Retina (tissue), 1 donor: ENCODE measurements at regions not wholly inside any gene's neighbourhood (a gene's known extent, or its start where the extent isn't known, plus 50 kb on each side); places are given as distances from the start of the nearest gene placed in this dataset.

ENCODE experiments used
- DNase-seq: peaks from one replicate; pipeline ENCODE4 v3.0.0-alpha.2; 2016

DNA sequence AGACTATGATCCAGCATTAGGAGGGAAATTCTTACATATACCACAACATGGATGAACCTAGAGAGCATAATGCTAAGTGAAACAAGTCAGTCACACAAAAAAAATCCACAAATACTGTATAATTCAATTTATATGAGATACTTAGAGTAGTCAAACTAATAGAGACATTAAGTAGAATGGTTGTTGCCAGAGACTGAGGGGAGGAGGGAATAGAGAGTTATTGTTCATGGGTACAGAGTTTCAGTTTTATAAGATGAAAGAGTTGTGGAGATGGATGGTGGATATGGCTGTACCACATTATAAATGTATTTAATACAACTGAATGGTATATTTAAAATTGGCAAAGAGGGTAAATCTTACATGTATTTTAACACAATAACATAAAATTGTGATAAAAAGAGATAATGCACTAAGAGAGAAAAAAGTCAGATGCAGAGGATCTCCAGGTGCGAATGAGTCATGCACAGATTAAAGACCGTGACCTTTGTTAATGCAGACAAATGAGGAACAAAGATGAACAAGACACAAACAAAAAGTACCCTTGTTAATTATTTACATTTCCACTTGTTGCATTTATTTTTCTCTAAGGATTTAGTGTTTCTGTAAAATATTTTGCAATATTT lies 541.7 kb upstream of the MEX3C start:
- DNase-seq, result no peak

GRCh38 chr18:51751901-51752300 lies 554.4 kb upstream of the MEX3C start:
- DNase-seq, result no peak

- no peak for DNase-seq
Measured at GRCh38 chr18:51753365-51754057, 556.0 kb upstream of the MEX3C start.

- no peak for DNase-seq
Measured at GRCh38 chr18:51754566-51754965, 557.1 kb upstream of the MEX3C start.

DNA sequence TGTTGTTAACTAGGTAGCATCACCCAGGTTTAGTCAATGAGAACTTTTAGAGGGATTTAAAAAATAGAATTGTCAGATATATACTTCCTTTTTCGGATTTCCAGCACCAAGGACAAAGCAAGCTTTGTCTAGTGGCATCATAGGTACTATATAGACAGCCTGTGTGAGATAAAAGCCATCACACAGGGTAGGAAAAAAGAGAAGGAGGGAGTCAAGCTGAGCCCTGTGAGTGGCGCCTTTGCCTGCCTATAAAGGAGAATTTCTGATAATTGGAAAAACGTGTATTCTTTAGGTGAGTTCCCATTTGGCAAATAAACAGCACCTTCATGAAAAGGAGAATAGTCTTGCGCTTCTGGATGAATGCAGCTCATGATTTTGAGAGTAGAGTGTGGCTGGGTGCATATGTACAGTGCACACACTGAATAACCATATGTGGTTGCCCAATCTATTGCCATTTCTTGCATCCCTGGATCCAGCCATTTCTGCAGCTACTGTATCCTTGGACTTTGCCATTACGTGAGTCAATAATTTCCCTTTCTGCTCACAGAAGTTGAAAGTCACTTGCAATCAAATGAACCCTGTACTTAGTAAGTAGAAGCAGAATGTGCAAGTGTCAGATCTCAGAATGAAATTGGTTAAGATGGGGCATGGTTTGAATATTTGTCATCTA lies 559.9 kb upstream of the MEX3C start:
- DNase-seq, result no peak

DNA sequence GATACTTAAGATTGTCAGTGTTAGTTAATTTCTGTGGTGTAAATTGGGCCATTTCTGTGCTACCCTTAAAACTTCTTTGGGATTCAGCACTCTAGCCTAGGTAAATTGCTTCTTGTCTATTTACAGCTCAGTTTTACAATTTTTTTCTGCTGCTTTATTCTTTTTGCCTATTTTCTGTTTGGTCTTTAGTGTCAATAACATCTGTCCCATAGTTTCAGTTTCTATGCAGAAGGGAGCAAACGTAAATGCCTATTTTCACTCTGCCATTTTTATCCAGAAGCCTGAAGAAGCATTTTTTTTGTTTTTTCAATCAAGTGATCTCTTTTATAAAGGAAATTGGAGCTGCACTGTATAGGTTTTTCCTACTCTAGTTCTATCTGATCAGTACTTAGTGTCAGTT lies 564.9 kb upstream of the MEX3C start:
- no peak for DNase-seq

DNA sequence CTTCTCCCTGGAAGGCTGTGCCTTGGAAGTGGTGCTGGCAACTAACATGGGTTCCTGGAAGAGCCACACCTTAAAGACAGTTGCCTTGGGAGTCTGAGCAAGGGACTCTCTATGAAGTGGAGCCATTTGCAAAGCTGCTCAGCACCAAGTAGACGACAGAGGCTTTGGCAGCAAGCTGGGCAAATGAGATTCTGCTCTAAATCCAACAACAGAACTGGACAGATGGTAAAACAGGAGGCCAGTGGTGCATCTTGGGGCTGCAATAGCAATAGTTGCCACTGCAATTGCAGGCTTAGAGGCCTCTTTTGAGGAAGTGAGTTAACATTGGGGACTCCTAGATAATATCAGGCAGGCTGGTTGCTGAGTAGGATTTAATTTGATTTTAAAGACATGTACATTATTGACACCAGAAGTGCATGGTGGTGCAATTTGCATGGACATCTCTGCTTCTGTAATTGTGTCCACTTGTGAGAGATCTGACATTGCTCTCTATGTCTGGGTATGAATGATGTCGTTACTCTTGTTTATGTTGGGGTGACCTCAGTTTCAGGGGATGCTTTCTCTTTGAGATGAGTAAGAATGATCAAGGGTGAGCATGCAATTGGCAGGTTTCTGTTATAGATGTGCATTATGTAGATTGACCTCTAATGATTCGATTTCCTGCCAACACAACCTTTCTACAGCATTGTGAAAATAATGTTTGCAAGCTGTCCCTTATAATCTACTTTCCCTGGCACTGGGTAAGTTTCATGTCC lies 568.3 kb upstream of the MEX3C start:
- no peak for DNase-seq

- DNase-seq, result no peak
Measured at GRCh38 chr18:51767293-51767692, 569.8 kb upstream of the MEX3C start.

DNA sequence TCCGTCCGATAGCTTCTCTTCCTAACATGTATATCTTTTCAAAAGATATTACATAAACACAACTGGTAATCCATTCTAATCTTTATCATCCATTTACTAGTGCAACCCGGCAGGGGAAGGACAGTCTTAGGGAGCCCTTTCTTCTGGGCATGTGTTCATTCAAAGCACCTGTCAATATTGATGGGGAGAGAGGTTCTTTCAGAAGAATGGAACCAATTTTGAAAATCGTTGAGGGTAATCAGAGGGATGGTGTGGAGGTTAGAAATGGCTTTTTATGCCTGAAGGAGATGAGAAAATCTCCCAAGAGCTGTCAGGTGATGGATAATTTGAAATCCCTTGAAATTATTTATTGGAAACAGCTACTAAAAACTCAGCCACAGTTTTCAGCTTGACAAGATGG lies 561.9 kb upstream of the DCC start:
- no peak for DNase-seq

DNA sequence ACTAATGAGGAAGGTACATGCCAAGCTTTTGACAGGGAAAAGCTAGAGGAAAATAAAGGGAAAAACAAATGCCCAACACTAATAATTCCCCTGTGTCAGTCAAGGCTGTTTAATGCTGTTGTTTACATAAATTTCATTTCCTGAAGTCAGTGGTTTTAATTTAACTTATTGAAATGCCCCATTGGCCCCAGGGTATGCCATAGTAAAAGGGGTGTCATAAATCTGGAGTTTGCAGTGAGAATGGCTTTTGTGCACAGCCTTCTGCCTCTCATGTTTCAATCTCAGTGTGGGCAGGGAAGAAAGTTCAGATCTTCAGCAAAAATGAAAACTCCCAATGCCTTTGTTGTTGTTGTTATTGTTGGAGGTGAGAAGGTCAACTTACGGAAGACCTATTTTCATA lies 550.1 kb upstream of the DCC start:
- no peak for DNase-seq

DNA sequence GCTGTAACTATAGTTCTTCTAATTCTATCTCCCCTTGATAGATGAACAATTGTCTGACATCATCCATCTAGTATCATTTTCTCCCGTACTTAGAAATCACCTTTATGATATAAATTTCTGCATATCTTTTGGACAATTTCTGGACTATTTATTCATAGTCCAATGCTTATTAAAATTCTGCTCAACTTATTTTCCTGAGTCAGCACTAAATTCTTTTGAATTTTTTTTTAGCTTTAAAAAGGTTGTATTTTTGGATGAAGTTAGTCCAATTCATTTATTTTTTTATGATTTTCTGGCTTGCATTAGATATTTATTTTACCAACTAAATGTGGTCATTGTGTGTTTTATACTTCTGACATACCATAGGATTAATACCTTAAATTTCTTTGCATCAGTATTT lies 538.5 kb upstream of the DCC start:
- no peak for DNase-seq

GRCh38 chr18:51802569-51803428 lies 537.2 kb upstream of the DCC start:
- no peak for DNase-seq

DNA sequence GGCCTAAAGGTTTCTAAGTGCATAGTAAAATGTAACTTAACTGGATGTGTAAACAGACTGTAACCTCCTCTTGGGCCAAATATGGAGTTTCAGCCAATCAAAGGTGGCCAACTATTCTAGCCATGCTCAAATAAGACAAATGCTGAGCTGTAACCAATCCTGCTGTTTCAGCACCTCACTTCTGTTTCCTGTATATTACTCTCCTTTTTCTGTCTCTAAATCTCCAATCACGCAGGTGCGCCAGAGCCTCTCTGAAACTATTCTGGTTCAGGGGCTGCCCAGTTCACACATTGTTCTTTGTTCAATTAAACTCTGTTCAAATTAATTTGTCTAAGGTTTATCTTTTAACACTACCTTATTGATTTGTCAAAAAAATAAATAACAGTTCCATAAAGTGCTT lies 532.7 kb upstream of the DCC start:
- DNase-seq, result no peak

DNA sequence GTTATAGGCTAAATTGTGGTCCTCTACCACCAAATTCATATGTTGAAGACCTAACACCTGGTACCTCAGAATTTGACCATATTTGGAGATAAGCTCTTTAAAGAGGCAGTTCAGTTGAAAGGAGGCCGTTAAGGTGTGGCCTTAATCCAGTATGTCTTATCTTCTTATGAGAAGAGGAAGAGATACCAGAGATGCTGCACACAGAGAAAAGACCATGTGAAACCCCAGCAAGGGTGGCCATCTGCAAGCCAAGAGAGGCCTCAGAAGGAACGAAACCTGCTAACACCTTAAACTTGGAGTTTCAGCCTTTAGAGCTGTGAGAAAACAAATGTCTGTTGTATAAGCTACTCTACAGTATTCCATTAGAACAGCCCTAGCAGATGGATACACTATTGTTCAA lies 528.1 kb upstream of the DCC start:
- DNase-seq, result no peak

GRCh38 chr18:51813740-51814139 lies 526.3 kb upstream of the DCC start:
- DNase-seq, result no peak

DNA sequence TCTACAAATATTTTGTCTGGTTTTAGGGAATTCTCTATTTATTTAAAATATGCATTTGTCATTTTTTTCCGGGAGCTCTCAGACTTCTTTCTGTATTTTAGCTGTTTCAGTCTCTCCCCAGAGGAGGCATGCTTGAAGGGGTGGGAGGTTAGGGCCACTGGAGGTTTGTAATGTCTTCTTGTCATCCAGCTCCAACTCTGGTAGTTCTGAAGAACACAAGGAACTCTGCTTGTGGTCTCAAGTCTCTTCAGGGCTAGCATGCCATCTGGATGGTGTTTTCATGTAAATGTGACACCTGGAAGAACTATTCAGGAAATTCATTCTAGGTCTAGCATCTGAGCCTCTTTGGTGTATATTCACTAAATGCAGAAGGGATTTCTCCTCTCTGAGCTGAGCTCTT lies 518.4 kb upstream of the DCC start:
- DNase-seq, result no peak

DNA sequence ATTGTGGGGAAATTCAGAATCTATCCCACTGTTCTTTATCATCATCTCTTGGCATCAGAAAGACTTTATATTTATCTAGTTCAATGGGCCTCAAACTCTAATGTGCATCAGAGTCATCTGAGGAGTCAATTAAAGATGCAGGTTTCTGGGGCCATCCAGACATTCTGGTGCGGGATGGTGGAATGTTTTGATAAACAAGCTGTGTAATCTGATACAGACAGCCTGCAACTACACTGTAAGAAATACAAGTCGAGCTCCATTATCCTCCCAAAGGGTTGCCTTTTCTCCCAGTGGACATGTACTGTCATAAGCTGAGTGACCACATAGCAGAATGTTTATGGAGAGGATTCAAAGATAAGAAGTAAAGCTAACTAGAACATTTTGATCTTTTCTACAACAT lies 515.3 kb upstream of the DCC start:
- DNase-seq, result no peak

DNA sequence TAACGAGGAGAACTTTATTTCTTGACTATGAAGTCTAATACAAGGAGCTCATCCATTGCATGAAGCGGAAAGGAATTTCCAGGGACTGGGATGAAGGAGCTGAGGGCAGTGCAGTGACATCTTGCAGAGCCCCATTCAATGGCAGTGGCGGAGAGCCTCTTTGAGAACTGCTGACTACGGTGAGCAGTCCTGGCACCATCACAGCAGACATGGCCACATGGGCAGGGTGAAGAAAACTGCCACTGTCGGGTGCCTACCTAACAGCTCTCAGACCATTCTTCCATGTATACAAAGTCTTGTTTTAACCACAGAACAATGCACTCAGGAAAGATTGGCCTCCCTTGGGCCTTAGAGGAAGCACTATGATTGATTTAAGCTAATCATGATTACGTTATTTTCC lies 506.1 kb upstream of the DCC start:
- DNase-seq, result no peak

DNA sequence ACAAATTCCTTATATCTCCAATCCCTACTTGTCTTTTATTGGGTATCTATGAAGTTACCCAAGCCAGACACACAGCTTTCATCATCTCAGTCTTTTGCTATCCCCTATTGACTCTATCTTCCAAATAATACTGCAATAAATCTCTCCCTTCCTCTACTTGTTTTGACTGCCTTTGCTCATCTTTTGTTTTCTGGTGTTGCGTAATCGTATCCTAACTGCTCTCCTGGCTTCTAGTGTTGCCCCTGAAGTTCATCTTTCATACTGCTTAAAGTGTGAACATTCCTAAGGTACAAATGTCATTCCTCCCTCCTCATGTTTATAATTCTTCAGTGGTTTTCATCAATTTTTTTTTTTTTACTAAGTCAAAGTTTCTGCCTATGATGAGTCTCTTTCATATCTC lies 491.3 kb upstream of the DCC start:
- DNase-seq, result no peak

GRCh38 chr18:51852681-51853080 lies 487.3 kb upstream of the DCC start:
- no peak for DNase-seq

DNA sequence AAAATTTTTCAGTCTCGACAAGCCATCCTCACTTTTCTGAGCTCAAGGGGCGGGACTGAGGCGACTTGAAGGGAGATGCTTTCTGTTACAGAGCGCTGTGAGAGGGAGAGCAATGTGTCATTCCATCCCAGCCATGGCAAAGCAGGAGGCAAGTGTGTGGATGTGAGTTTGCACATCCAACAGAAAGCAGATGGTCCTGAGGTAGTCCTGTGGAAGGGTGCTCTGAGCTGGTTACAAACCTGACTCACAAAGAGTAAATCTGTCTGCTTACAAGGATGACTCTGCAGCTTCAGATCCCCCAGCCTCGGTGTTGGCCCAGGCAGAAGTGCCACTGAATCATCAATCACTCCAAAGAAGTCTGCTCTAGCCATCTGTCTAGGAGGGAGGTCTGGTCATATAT lies 482.0 kb upstream of the DCC start:
- no peak for DNase-seq

DNA sequence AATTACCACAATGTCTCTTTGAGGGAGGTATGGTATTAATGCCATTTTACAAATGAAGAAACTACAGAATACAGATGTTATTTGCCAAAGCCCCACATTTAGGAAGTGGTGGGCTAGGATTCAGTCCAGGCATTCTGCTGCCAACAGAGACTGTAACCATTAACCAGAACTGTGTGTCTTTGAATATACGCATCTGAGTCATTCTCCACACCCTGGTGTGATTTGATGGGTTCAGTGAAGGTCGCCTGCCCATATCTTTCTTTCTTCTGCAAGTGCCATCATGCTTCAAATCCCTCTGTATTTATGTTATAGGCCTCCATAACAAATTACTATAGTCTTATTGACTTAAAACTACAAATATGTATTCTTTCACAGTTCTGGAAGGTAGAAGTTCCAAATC lies 479.0 kb upstream of the DCC start:
- DNase-seq, result no peak
